Neural progenitor cell (in vitro differentiated cells): ENCODE measurements at regions not wholly inside any gene's neighbourhood (a gene's known extent, or its start where the extent isn't known, plus 50 kb on each side); places are given as distances from the start of the nearest gene placed in this dataset.

ENCODE experiments used
- CTCF ChIP-seq: fragments of 200-600 bp; sonication (generic); IDR thresholded peaks from 2 replicates; pipeline ENCODE4 v1.5.1; 2017; ENCODE audit warnings: antibody characterized with exemption, mild to moderate bottlenecking
- EZH2 ChIP-seq: fragments of 200-600 bp; sonication (generic); IDR thresholded peaks from 2 replicates; pipeline ENCODE4 v1.6.1; 2017; ENCODE audit warnings: antibody characterized with exemption, mild to moderate bottlenecking, moderate library complexity

GRCh38 chr17:59476413-59476812, 89.0 kb upstream of the DHX40 start:
- TF ChIP-seq CTCF: no peak
- no peak for TF ChIP-seq EZH2
